ENCODE measurements at regions not wholly inside any gene's neighbourhood (a gene's known extent, or its start where the extent isn't known, plus 50 kb on each side); places are given as distances from the start of the nearest gene placed in this dataset.

GRCh38 chr14:83779266-83779665, 1750.7 kb upstream of the FLRT2 start:
- CTCF ChIA-PET = no interaction called here
- Histone ChIP-seq H3K9me3 (ENCODE audit: control insufficient read depth, insufficient read depth, low read length) (no peaks in the 10 kb centered on the region), H3K27ac (ENCODE audit: low read depth, low read length) (no peak overlapping the region), H3K27me3 (ENCODE audit: control insufficient read depth, insufficient read depth, low read length) (no peaks in the 10 kb centered on the region), H3K4me3 (ENCODE audit: low read depth, low read length) (no peak overlapping the region)
- DNase-seq (ENCODE audit: low read depth, low spot score) = peak; percentile 36
- no peak for TF ChIP-seq CTCF (IDR thresholded peaks at IDR 0.05; ENCODE audit: low read depth, low read length)
- POLR2A ChIA-PET = no interaction called here

- no peak for DNase-seq (ENCODE audit: low read depth, low spot score)
- ChIA-PET CTCF (no interaction called here), POLR2A (no interaction called here)
- no peaks in the 10 kb centered on the region for H3K27me3 ChIP-seq (ENCODE audit: control insufficient read depth, insufficient read depth, low read length)
- no peak for TF ChIP-seq CTCF (IDR thresholded peaks at IDR 0.05; ENCODE audit: low read depth, low read length)
- H3K27ac ChIP-seq (ENCODE audit: low read depth, low read length) = no peak overlapping the region
- H3K4me3 ChIP-seq (ENCODE audit: low read depth, low read length) = no peak overlapping the region
- no peaks in the 10 kb centered on the region for H3K9me3 ChIP-seq (ENCODE audit: control insufficient read depth, insufficient read depth, low read length)
These were observed 1749.6 kb upstream of the FLRT2 start for GRCh38 chr14:83780321-83780720.

GRCh38 chr14:83798421-83798820, 1731.5 kb upstream of the FLRT2 start:
- Histone ChIP-seq H3K4me3 (ENCODE audit: low read depth, low read length) (no peak overlapping the region), H3K9me3 (ENCODE audit: control insufficient read depth, insufficient read depth, low read length) (no peaks in the 10 kb centered on the region), H3K27me3 (ENCODE audit: control insufficient read depth, insufficient read depth, low read length) (no peaks in the 10 kb centered on the region), H3K27ac (ENCODE audit: low read depth, low read length) (no peak overlapping the region)
- no peak for TF ChIP-seq CTCF (IDR thresholded peaks at IDR 0.05; ENCODE audit: low read depth, low read length)
- no peak for DNase-seq (ENCODE audit: low read depth, low spot score)
- ChIA-PET CTCF (no interaction called here), POLR2A (no interaction called here)

GRCh38 chr14:83799233-83799632, 1730.7 kb upstream of the FLRT2 start:
- ChIA-PET POLR2A (no interaction called here), CTCF (no interaction called here)
- no peak overlapping the region for H3K27ac ChIP-seq (ENCODE audit: low read depth, low read length)
- DNase-seq (ENCODE audit: low read depth, low spot score) = no peak
- TF ChIP-seq CTCF (IDR thresholded peaks at IDR 0.05; ENCODE audit: low read depth, low read length) = no peak
- H3K9me3 ChIP-seq (ENCODE audit: control insufficient read depth, insufficient read depth, low read length) = no peaks in the 10 kb centered on the region
- H3K4me3 ChIP-seq (ENCODE audit: low read depth, low read length) = no peak overlapping the region
- no peaks in the 10 kb centered on the region for H3K27me3 ChIP-seq (ENCODE audit: control insufficient read depth, insufficient read depth, low read length)

- Histone ChIP-seq H3K4me3 (ENCODE audit: low read depth, low read length) (no peak overlapping the region), H3K9me3 (ENCODE audit: control insufficient read depth, insufficient read depth, low read length) (no peaks in the 10 kb centered on the region), H3K27ac (ENCODE audit: low read depth, low read length) (no peak overlapping the region), H3K27me3 (ENCODE audit: control insufficient read depth, insufficient read depth, low read length) (no peaks in the 10 kb centered on the region)
- no peak for TF ChIP-seq CTCF (IDR thresholded peaks at IDR 0.05; ENCODE audit: low read depth, low read length)
- POLR2A ChIA-PET = no interaction called here
- no peak for DNase-seq (ENCODE audit: low read depth, low spot score)
- CTCF ChIA-PET = no interaction called here
These were observed 1715.0 kb upstream of the FLRT2 start for GRCh38 chr14:83814896-83815295.
